Lung (tissue), 11 donors: ENCODE measurements at regions not wholly inside any gene's neighbourhood (a gene's known extent, or its start where the extent isn't known, plus 50 kb on each side); places are given as distances from the start of the nearest gene placed in this dataset.

Experiments
- ATAC-seq: fragments of 200-7000 bp; cut with Tn5 transposase; one replicate; pipeline ENCODE4 v1.9.1; 2020; ENCODE audit warnings: moderate number of reproducible peaks; ENCODE audit not compliant: insufficient read depth, low FRiP score
- DNase-seq, 3 donors: peaks; one replicate each; pipeline ENCODE4 v3.0.0-alpha.2; 2013 to 2017
- H3K27ac ChIP-seq, 2 donors: one replicate each; pipeline ENCODE4 v1.5.1; 2013; ENCODE audit warnings: mild to moderate bottlenecking in 2 of 2, moderate library complexity in 2 of 2, control low read depth in 1 of 2, inconsistent platforms in 1 of 2, low read depth in 1 of 2, low read length in 1 of 2
- H3K27me3 ChIP-seq, 3 donors: one replicate each; pipeline ENCODE4 v1.5.1; 2013; ENCODE audit warnings: low read length in 2 of 3; ENCODE audit not compliant: control insufficient read depth in 3 of 3, insufficient read depth in 3 of 3
- H3K36me3 ChIP-seq, 4 donors: one replicate each; pipeline ENCODE4 v1.5.1; 2013; ENCODE audit warnings: low read length in 4 of 4, mild to moderate bottlenecking in 1 of 4, moderate library complexity in 1 of 4; ENCODE audit not compliant: control insufficient read depth in 4 of 4, insufficient read depth in 4 of 4
- H3K4me1 ChIP-seq, 5 donors: one replicate each; pipeline ENCODE4 v1.5.1; 2013; ENCODE audit warnings: low read length in 5 of 5, mild to moderate bottlenecking in 2 of 5, moderate library complexity in 1 of 5; ENCODE audit not compliant: control insufficient read depth in 5 of 5, insufficient read depth in 5 of 5
- H3K4me3 ChIP-seq: one replicate; pipeline ENCODE4 v1.5.1; 2013; ENCODE audit warnings: mild to moderate bottlenecking, control low read depth, moderate library complexity
- H3K9ac ChIP-seq, 2 donors: one replicate each; pipeline ENCODE4 v1.5.1; 2013; ENCODE audit warnings: low read length in 2 of 2, control low read depth in 1 of 2; ENCODE audit not compliant: insufficient read depth in 1 of 2
- H3K9me3 ChIP-seq, 4 donors: one replicate each; pipeline ENCODE4 v1.5.1; 2013; ENCODE audit warnings: low read length in 3 of 4, mild to moderate bottlenecking in 1 of 4, moderate library complexity in 1 of 4; ENCODE audit not compliant: control insufficient read depth in 4 of 4, insufficient read depth in 3 of 4
- CTCF ChIP-seq: IDR thresholded peaks from 2 replicates; pipeline ENCODE4 v1.5.1; 2012; ENCODE audit warnings: mild to moderate bottlenecking; ENCODE audit errors: control extremely low read depth, extremely low read depth
- WGBS, 2 donors: extraction: QIAGEN DNeasy Blood & Tissue Kit; methylation state at CpG; one replicate each; pipeline ENCODE4 v1.1.7; 2013; 5-methylcytosine and 5-hydroxymethylcytosine counted together
- donor health status: control.
- donor health status: control.
- donor health status: Bipolar disorder and iron deficiency.
- donor health status: healthy.
- donor health status: DM: yes; HTN: yes; CAD: no.

- Histone ChIP-seq H3K27ac (no peak overlapping the region), H3K4me3 (no peak overlapping the region), H3K9me3 (no peaks in the 10 kb centered on the region), H3K4me1 (peaks cover 0 to 82% (median 17%) of the 10 kb centered on the region in 5 donors), H3K27me3 (no peaks in the 10 kb centered on the region), H3K9ac (peak overlapping the region in 1 of 2 donors; percentile 86), H3K36me3 (no peaks in the 10 kb centered on the region)
- no peak for TF ChIP-seq CTCF
- ATAC-seq: no peak
- peak; percentile 53 to 95 (median 91) for DNase-seq
- WGBS, 2 donors: 50 to 78% methylated on average over 4 of the region's 4 CpGs
These were observed 262.0 kb downstream of the MEIS1 start for GRCh38 chr2:66696886-66697285.

DNA sequence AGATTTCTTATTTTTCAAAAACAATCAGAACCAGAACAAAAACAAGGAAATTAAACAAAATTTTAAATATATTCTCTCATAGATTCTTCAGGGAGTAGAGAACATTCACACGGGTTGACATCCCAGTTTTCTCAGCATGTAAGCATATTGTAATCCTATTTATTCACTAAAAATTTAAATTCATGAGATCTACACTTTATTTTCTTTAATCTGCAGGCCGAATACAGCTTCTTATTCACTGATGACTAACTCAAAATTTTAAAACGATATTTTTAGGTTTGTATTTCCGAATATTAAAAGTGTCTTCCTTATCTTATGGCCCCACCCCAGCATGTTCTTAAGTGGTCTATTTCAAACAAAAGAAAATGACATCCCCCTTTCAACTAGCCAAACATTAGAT lies 262.4 kb downstream of the MEIS1 start:
- no peak overlapping the region for H3K4me3 ChIP-seq
- no peak overlapping the region for H3K27ac ChIP-seq
- peak overlapping the region in 1 of 2 donors; percentile 86 for H3K9ac ChIP-seq
- WGBS, 2 donors: 49 to 74% methylated on average over 4 of the region's 4 CpGs
- DNase-seq (peak in 2 of 3 donors; percentile 58 to 76), ATAC-seq (no peak)
- H3K9me3 ChIP-seq: no peaks in the 10 kb centered on the region
- H3K4me1 ChIP-seq: peaks cover 0 to 87% (median 22%) of the 10 kb centered on the region in 5 donors
- TF ChIP-seq CTCF: no peak
- H3K36me3 ChIP-seq: no peaks in the 10 kb centered on the region
- H3K27me3 ChIP-seq: no peaks in the 10 kb centered on the region

- no peak for TF ChIP-seq CTCF
- H3K4me1 ChIP-seq: peaks cover 0 to 94% (median 22%) of the 10 kb centered on the region in 5 donors
- ATAC-seq: no peak
- H3K9me3 ChIP-seq: no peaks in the 10 kb centered on the region
- DNase-seq: peak in 2 of 3 donors; percentile 74 to 80
- peak overlapping the region in 1 of 2 donors; percentile 86 for H3K9ac ChIP-seq
- no peaks in the 10 kb centered on the region for H3K27me3 ChIP-seq
- no peaks in the 10 kb centered on the region for H3K36me3 ChIP-seq
- H3K4me3 ChIP-seq: no peak overlapping the region
- no peak overlapping the region for H3K27ac ChIP-seq
- WGBS, 2 donors: 73 to 81% methylated on average over 3 of the region's 3 CpGs
These were observed 263.2 kb downstream of the MEIS1 start for GRCh38 chr2:66698091-66698490.
